Gastroesophageal sphincter (tissue), 4 donors: ENCODE measurements at regions not wholly inside any gene's neighbourhood (a gene's known extent, or its start where the extent isn't known, plus 50 kb on each side); places are given as distances from the start of the nearest gene placed in this dataset.

Experiments used
- ATAC-seq: fragments of 150-250 bp; one replicate; pipeline ENCODE4 v1.9.1; 2016; ENCODE audit warnings: mild to moderate bottlenecking, moderate library complexity
- H3K27ac ChIP-seq, 4 donors: fragments of 200-600 bp; sonication (generic) in 3 of 4; 1 replicate in 3 of 4; 2 replicates in 1 of 4; pipeline ENCODE4 v1.5.1; 2016 to 2019
- H3K27me3 ChIP-seq: fragments of 200-600 bp; sonication (generic); one replicate; pipeline ENCODE4 v1.5.1; 2019
- H3K36me3 ChIP-seq, 2 donors: fragments of 200-600 bp; sonication (generic); one replicate each; pipeline ENCODE4 v1.5.1; 2019; ENCODE audit warnings: control low read depth in 1 of 2
- H3K4me1 ChIP-seq, 3 donors: fragments of 200-600 bp; sonication (generic); 1 replicate in 2 of 3; 2 replicates in 1 of 3; pipeline ENCODE4 v1.5.1; 2016 to 2019; ENCODE audit warnings: control low read depth in 2 of 3
- H3K4me3 ChIP-seq, 2 donors: fragments of 200-600 bp; sonication (generic); one replicate each; pipeline ENCODE4 v1.5.1; 2019; ENCODE audit warnings: mild to moderate bottlenecking in 1 of 2, moderate library complexity in 1 of 2
- H3K9me3 ChIP-seq, 3 donors: fragments of 200-600 bp; sonication (generic); one replicate each; pipeline ENCODE4 v1.5.1; 2017 to 2019; ENCODE audit warnings: control low read depth in 2 of 3
- EP300 ChIP-seq: sonication (generic); formaldehyde crosslinking; IDR thresholded peaks from one replicate; pipeline ENCODE4 v1.6.1; 2017; ENCODE audit warnings: antibody characterized with exemption, mild to moderate bottlenecking
- POLR2A ChIP-seq, 2 donors: fragments of 450-650 bp; IDR thresholded peaks; one replicate each; pipeline ENCODE4 v1.6.1; 2017; ENCODE audit warnings: antibody characterized with exemption in 2 of 2, mild to moderate bottlenecking in 2 of 2, moderate library complexity in 1 of 2
- POLR2AphosphoS5 ChIP-seq: sonication (generic); formaldehyde crosslinking; IDR thresholded peaks from one replicate; pipeline ENCODE4 v1.6.1; 2017; ENCODE audit warnings: antibody characterized with exemption
- WGBS, 2 donors: methylation state at CpG; one replicate each; pipeline ENCODE4 v1.1.5; 2018; ENCODE audit warnings: low coverage in 1 of 2; 5-methylcytosine and 5-hydroxymethylcytosine counted together
- TF ChIP-seq, protein P1 (sequence below), 4 experiments: fragments of 200-600 bp in 2 of 4; fragments of 450-650 bp in 2 of 4; sonication (generic) in 1 of 4; IDR thresholded peaks; one replicate each; pipeline ENCODE4 v1.5.1; 2017 to 2019; ENCODE audit warnings: antibody characterized with exemption in 4 of 4, mild to moderate bottlenecking in 2 of 4, moderate library complexity in 2 of 4

DNA sequence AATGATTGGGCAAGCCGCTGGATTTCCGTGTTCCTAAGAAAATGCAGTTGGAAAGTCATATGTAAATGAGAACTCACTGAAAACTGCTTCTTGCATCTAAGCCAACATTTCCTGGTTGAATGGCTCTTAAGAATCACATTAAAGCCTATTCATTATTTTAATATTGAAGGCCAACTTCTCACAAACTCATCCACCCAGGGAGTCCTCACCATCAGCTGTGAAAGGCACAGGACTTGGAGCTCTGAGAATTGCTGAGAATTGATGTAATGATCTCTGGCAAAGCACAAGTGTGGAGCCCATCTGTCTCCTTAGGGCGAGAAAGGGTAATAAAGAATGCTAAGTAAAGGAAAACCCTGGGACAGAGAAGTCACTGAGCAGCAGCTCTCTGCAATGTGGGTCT, 55.9 kb upstream of the APCDD1 start:
- Histone ChIP-seq H3K27me3 (no peaks in the 10 kb centered on the region), H3K27ac (no peak overlapping the region), H3K4me1 (peaks cover 0 to 27% (median 0%) of the 10 kb centered on the region in 3 donors), H3K36me3 (no peaks in the 10 kb centered on the region), H3K9me3 (no peaks in the 10 kb centered on the region), H3K4me3 (no peak overlapping the region)
- ATAC-seq: no peak
- TF ChIP-seq, protein P1, sequence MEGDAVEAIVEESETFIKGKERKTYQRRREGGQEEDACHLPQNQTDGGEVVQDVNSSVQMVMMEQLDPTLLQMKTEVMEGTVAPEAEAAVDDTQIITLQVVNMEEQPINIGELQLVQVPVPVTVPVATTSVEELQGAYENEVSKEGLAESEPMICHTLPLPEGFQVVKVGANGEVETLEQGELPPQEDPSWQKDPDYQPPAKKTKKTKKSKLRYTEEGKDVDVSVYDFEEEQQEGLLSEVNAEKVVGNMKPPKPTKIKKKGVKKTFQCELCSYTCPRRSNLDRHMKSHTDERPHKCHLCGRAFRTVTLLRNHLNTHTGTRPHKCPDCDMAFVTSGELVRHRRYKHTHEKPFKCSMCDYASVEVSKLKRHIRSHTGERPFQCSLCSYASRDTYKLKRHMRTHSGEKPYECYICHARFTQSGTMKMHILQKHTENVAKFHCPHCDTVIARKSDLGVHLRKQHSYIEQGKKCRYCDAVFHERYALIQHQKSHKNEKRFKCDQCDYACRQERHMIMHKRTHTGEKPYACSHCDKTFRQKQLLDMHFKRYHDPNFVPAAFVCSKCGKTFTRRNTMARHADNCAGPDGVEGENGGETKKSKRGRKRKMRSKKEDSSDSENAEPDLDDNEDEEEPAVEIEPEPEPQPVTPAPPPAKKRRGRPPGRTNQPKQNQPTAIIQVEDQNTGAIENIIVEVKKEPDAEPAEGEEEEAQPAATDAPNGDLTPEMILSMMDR (IDR thresholded peaks at IDR 0.05): no peak
- no peak for TF ChIP-seq POLR2AphosphoS5
- TF ChIP-seq POLR2A (IDR thresholded peaks at IDR 0.05): no peak
- TF ChIP-seq EP300: no peak
- 88 to 91% methylated on average over 3 of the region's 3 CpGs for WGBS, 2 donors

DNA sequence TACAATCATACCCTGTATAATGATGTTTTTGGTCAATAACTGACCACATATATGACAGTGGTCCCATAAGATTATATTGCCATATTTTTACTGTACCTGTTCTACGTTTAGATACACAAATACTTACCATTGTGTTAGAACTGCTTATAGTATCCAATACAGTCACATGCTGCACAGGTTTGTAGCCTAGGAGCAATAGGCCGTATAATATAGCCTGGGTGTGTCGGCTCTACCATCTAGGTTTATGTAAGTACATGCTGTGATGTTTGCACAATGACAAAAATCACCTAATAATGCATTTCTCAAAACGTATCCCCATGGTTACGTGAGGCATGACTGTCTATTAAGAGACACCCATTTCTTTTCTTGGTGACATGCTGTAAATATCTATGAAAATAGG, 55.0 kb upstream of the APCDD1 start:
- ATAC-seq: no peak
- TF ChIP-seq POLR2AphosphoS5 (no peak), EP300 (no peak), POLR2A (IDR thresholded peaks at IDR 0.05) (no peak)
- TF ChIP-seq, protein P1 (IDR thresholded peaks at IDR 0.05): no peak
- peaks cover 0 to 35% (median 0%) of the 10 kb centered on the region in 3 donors for H3K4me1 ChIP-seq
- no peaks in the 10 kb centered on the region for H3K36me3 ChIP-seq
- 77 to 89% methylated on average over 4 to 5 of the region's 5 CpGs for WGBS, 2 donors
- H3K27me3 ChIP-seq: no peaks in the 10 kb centered on the region
- H3K4me3 ChIP-seq: no peak overlapping the region
- no peak overlapping the region for H3K27ac ChIP-seq
- H3K9me3 ChIP-seq: no peaks in the 10 kb centered on the region

DNA sequence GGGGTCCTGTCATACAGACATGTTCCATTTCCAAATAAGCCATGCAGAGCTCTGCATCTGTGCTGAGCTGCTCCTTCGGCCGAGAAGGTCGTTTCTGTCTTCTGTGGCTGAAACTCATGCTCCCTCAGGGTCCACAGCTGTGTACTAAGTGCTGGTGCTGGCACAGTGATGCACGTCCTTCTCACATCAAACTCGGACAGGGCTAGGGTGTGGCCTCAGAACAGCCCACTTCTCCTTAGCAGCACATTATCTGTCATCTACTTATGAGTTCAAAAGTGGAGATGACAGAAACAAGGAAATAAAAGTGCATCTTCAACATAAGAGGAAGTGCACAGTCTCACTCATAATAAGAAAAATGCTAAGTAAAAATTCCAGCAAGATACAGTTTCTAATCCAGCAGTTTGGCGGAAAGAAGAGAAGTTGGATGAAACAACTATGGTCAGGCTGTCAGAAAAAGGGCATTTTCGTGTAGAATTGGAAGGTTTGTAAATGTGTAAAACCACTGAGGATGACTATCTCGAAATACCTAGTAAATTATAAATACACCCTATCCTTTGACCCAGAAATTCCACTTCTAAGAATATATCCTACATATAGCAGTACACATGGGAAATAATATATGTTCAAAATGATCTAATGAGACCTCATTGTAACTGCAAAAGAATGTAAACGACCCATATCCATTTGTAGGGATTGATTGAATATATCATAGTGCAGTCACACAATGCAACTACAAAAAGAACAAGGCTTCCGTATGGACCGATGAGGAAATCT, 53.7 kb upstream of the APCDD1 start:
- 57 to 77% methylated on average over 6 to 8 of the region's 11 CpGs for WGBS, 2 donors
- H3K4me3 ChIP-seq: no peak overlapping the region
- H3K9me3 ChIP-seq: no peaks in the 10 kb centered on the region
- no peak overlapping the region for H3K27ac ChIP-seq
- TF ChIP-seq POLR2AphosphoS5: no peak
- no peak for TF ChIP-seq EP300
- no peak for TF ChIP-seq POLR2A (IDR thresholded peaks at IDR 0.05)
- TF ChIP-seq, protein P1 (IDR thresholded peaks at IDR 0.05): no peak
- peaks cover 0 to 31% (median 0%) of the 10 kb centered on the region in 3 donors for H3K4me1 ChIP-seq
- no peaks in the 10 kb centered on the region for H3K36me3 ChIP-seq
- peak; percentile 48 for ATAC-seq
- peaks cover 1% of the 10 kb centered on the region for H3K27me3 ChIP-seq

DNA sequence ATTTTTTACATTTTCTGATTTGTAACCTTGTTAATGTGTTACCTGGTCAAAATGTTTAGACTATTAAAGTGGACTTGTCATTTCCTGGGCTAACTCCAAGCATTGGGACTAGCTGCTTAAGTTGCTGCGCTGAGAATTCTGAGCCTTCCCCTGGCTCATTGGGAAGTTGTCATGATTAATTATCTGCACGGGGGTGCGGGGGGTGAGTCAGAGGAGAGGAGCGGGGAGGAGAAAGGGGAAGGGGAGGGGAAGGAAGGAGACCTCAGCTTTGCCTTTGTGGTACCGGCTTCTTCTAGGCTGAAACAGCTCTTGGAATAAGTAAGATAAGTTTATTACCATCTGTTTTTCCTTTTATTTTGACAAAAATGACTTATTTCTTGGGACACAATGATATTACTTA, 52.9 kb upstream of the APCDD1 start:
- no peak overlapping the region for H3K27ac ChIP-seq
- WGBS, 2 donors: 11 to 18% methylated on average over 1 to 2 of the region's 5 CpGs
- H3K4me3 ChIP-seq: no peak overlapping the region
- TF ChIP-seq EP300 (no peak), POLR2AphosphoS5 (no peak), POLR2A (IDR thresholded peaks at IDR 0.05) (no peak)
- TF ChIP-seq, protein P1 (IDR thresholded peaks at IDR 0.05): no peak
- no peak for ATAC-seq
- no peaks in the 10 kb centered on the region for H3K36me3 ChIP-seq
- H3K9me3 ChIP-seq: no peaks in the 10 kb centered on the region
- peaks cover 0 to 23% (median 0%) of the 10 kb centered on the region in 3 donors for H3K4me1 ChIP-seq
- H3K27me3 ChIP-seq: peaks cover 3% of the 10 kb centered on the region

DNA sequence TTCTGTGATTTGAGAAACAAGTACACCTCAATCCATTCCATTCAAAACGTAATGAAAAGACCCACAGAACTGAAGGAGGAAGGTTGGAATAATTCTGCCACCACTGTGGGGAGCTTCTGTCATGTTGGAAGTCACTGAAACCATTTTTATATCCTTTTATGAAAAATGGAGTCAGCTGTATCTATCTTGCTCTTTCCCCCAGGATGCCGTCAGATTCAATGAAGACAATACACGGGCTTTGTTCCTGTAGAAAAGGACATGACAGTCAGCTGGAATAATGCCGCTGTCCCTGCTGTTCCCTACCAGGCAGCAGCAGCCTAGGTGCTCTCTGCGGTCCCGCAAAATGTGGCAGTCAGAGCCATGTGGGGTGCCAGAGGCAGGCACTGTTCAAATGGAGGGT, 52.5 kb upstream of the APCDD1 start:
- H3K36me3 ChIP-seq: no peaks in the 10 kb centered on the region
- peaks cover 3% of the 10 kb centered on the region for H3K27me3 ChIP-seq
- peaks cover 0 to 23% (median 0%) of the 10 kb centered on the region in 3 donors for H3K4me1 ChIP-seq
- H3K4me3 ChIP-seq: no peak overlapping the region
- H3K9me3 ChIP-seq: no peaks in the 10 kb centered on the region
- TF ChIP-seq POLR2A (IDR thresholded peaks at IDR 0.05): no peak
- TF ChIP-seq EP300: no peak
- TF ChIP-seq, protein P1 (IDR thresholded peaks at IDR 0.05): no peak
- no peak for TF ChIP-seq POLR2AphosphoS5
- WGBS, 2 donors: 59 to 79% methylated on average over 4 to 6 of the region's 6 CpGs
- H3K27ac ChIP-seq: no peak overlapping the region
- no peak for ATAC-seq
